Activated T-helper 1 cell treated with anti-CD3 and anti-CD28 coated beads, Interleukin-12 subunit alpha, Interleukin-12 subunit beta, Interleukin-2, Interleukin-4 antibody, amounts not matched to agents 30 ng/mL and 10 ng/mL and 1 ng/mL, durations not matched to agents 14 hours and 24 hours and 36 hours (primary cell): ENCODE measurements at regions not wholly inside any gene's neighbourhood (a gene's known extent, or its start where the extent isn't known, plus 50 kb on each side); places are given as distances from the start of the nearest gene placed in this dataset.
"Not testable (repeated sequence)": the region's sequence is repeated elsewhere in the genome, so short reads cannot be mapped to it uniquely, and the experiment has no call there.

Experiments
- DNase-seq: peaks from one replicate; pipeline ENCODE4 v3.0.0; 2021; ENCODE audit warnings: low spot score
- H3K27ac Mint-ChIP-seq: one replicate; pipeline ENCODE4 v1.8.0; 2021; ENCODE audit warnings: mild to moderate bottlenecking, mixed read lengths
- H3K27me3 Mint-ChIP-seq: one replicate; pipeline ENCODE4 v1.8.0; 2022; ENCODE audit warnings: mild to moderate bottlenecking, moderate library complexity, mixed read lengths; ENCODE audit not compliant: insufficient read depth
- H3K36me3 Mint-ChIP-seq: one replicate; pipeline ENCODE4 v1.8.0; 2021; ENCODE audit warnings: low read depth, mixed read lengths
- H3K4me1 Mint-ChIP-seq: one replicate; pipeline ENCODE4 v1.8.0; 2021; ENCODE audit warnings: low read depth, mixed read lengths
- H3K4me3 Mint-ChIP-seq: one replicate; pipeline ENCODE4 v1.8.0; 2021; ENCODE audit warnings: mild to moderate bottlenecking, moderate library complexity, mixed read lengths
- H3K9me3 Mint-ChIP-seq: one replicate; pipeline ENCODE4 v1.8.0; 2021; ENCODE audit warnings: mixed read lengths
- intact Hi-C: fragments of 100-400 bp; cut with micrococcal nuclease; formaldehyde crosslinking; loops from one replicate; pipeline ENCODE4 v1.15.1; 2024

GRCh38 chr5:91825618-91826017 is 442.5 kb upstream of the ARRDC3 start:
- DNase-seq = no peak
- Mint-ChIP-seq H3K36me3 (no peaks in the 10 kb centered on the region), H3K9me3 (no peaks in the 10 kb centered on the region), H3K27me3 (no peaks in the 10 kb centered on the region), H3K4me3 (no peak overlapping the region), H3K27ac (no peak overlapping the region), H3K4me1 (no peaks in the 10 kb centered on the region)
- intact Hi-C loops = no loop called here

- no peaks in the 10 kb centered on the region for H3K36me3 Mint-ChIP-seq
- H3K27me3 Mint-ChIP-seq = no peaks in the 10 kb centered on the region
- H3K27ac Mint-ChIP-seq = no peak overlapping the region
- intact Hi-C loops = no loop called here
- no peaks in the 10 kb centered on the region for H3K4me1 Mint-ChIP-seq
- no peaks in the 10 kb centered on the region for H3K9me3 Mint-ChIP-seq
- H3K4me3 Mint-ChIP-seq = no peak overlapping the region
- no peak for DNase-seq
Observed at GRCh38 chr5:91824406-91824805, 441.3 kb upstream of the ARRDC3 start.

- intact Hi-C loops = no loop called here
- no peaks in the 10 kb centered on the region for H3K36me3 Mint-ChIP-seq
- no peak overlapping the region for H3K27ac Mint-ChIP-seq
- H3K4me3 Mint-ChIP-seq = no peak overlapping the region
- H3K27me3 Mint-ChIP-seq = no peaks in the 10 kb centered on the region
- no peaks in the 10 kb centered on the region for H3K9me3 Mint-ChIP-seq
- H3K4me1 Mint-ChIP-seq = no peaks in the 10 kb centered on the region
- DNase-seq = no peak
Observed at GRCh38 chr5:91820874-91821273, 437.8 kb upstream of the ARRDC3 start.

GRCh38 chr5:91816681-91817080 is 433.6 kb upstream of the ARRDC3 start:
- no peak overlapping the region for H3K4me3 Mint-ChIP-seq
- no peak overlapping the region for H3K27ac Mint-ChIP-seq
- no peaks in the 10 kb centered on the region for H3K27me3 Mint-ChIP-seq
- DNase-seq = no peak
- intact Hi-C loops = no loop called here
- no peaks in the 10 kb centered on the region for H3K36me3 Mint-ChIP-seq
- H3K4me1 Mint-ChIP-seq = no peaks in the 10 kb centered on the region
- no peaks in the 10 kb centered on the region for H3K9me3 Mint-ChIP-seq

GRCh38 chr5:91797576-91797975 is 414.5 kb upstream of the ARRDC3 start:
- no peaks in the 10 kb centered on the region for H3K4me1 Mint-ChIP-seq
- intact Hi-C loops = no loop called here
- H3K27me3 Mint-ChIP-seq = no peaks in the 10 kb centered on the region
- no peak overlapping the region for H3K27ac Mint-ChIP-seq
- H3K4me3 Mint-ChIP-seq = no peak overlapping the region
- no peak for DNase-seq
- H3K9me3 Mint-ChIP-seq = peaks cover 21% of the 10 kb centered on the region
- H3K36me3 Mint-ChIP-seq = no peaks in the 10 kb centered on the region

- no peak for DNase-seq
- intact Hi-C loops = no loop called here
- Mint-ChIP-seq H3K9me3 (peaks cover 5% of the 10 kb centered on the region), H3K4me3 (no peak overlapping the region), H3K27me3 (no peaks in the 10 kb centered on the region), H3K27ac (no peak overlapping the region), H3K4me1 (no peaks in the 10 kb centered on the region), H3K36me3 (no peaks in the 10 kb centered on the region)
Observed at GRCh38 chr5:91794856-91795548, 411.9 kb upstream of the ARRDC3 start.

GRCh38 chr5:91794455-91794854 is 411.3 kb upstream of the ARRDC3 start:
- Mint-ChIP-seq H3K4me1 (no peaks in the 10 kb centered on the region), H3K36me3 (no peaks in the 10 kb centered on the region), H3K27me3 (no peaks in the 10 kb centered on the region), H3K9me3 (peaks cover under 1% of the 10 kb centered on the region), H3K4me3 (no peak overlapping the region), H3K27ac (no peak overlapping the region)
- intact Hi-C loops = no loop called here
- DNase-seq = no peak

- H3K27ac Mint-ChIP-seq = no peak overlapping the region
- no peaks in the 10 kb centered on the region for H3K27me3 Mint-ChIP-seq
- intact Hi-C loops = no loop called here
- no peaks in the 10 kb centered on the region for H3K4me1 Mint-ChIP-seq
- DNase-seq = no peak
- no peaks in the 10 kb centered on the region for H3K36me3 Mint-ChIP-seq
- H3K4me3 Mint-ChIP-seq = no peak overlapping the region
- no peaks in the 10 kb centered on the region for H3K9me3 Mint-ChIP-seq
Observed at GRCh38 chr5:91787718-91788117, 404.6 kb upstream of the ARRDC3 start.

GRCh38 chr5:91777671-91778070 is 394.6 kb upstream of the ARRDC3 start:
- no peak for DNase-seq
- H3K4me3 Mint-ChIP-seq = no peak overlapping the region
- H3K36me3 Mint-ChIP-seq = no peaks in the 10 kb centered on the region
- no peaks in the 10 kb centered on the region for H3K9me3 Mint-ChIP-seq
- no peak overlapping the region for H3K27ac Mint-ChIP-seq
- no peaks in the 10 kb centered on the region for H3K4me1 Mint-ChIP-seq
- intact Hi-C loops = no loop called here
- no peaks in the 10 kb centered on the region for H3K27me3 Mint-ChIP-seq

GRCh38 chr5:91776249-91776648 is 393.1 kb upstream of the ARRDC3 start:
- intact Hi-C loops = no loop called here

GRCh38 chr5:91770400-91770799 is 387.3 kb upstream of the ARRDC3 start:
- Mint-ChIP-seq H3K27ac (no peak overlapping the region), H3K27me3 (no peaks in the 10 kb centered on the region), H3K4me1 (no peaks in the 10 kb centered on the region), H3K36me3 (no peaks in the 10 kb centered on the region), H3K9me3 (no peaks in the 10 kb centered on the region), H3K4me3 (no peak overlapping the region)
- intact Hi-C loops = no loop called here
- DNase-seq = no peak

More at GRCh38 chr5:91776249-91776648, 393.1 kb upstream of the ARRDC3 start:
- Mint-ChIP-seq H3K36me3 (no peaks in the 10 kb centered on the region), H3K4me3 (no peak overlapping the region), H3K4me1 (no peaks in the 10 kb centered on the region), H3K27me3 (no peaks in the 10 kb centered on the region), H3K27ac (no peak overlapping the region), H3K9me3 (no peaks in the 10 kb centered on the region)
- DNase-seq = no peak

GRCh38 chr5:91757383-91757782 is 374.3 kb upstream of the ARRDC3 start:
- H3K4me3 Mint-ChIP-seq, H3K9me3 Mint-ChIP-seq, H3K36me3 Mint-ChIP-seq, H3K4me1 Mint-ChIP-seq, intact Hi-C loops, H3K27me3 Mint-ChIP-seq, H3K27ac Mint-ChIP-seq, DNase-seq: not testable (repeated sequence)

- intact Hi-C loops = no loop called here
- Mint-ChIP-seq H3K4me1 (no peaks in the 10 kb centered on the region), H3K9me3 (peaks cover 2% of the 10 kb centered on the region), H3K4me3 (no peak overlapping the region), H3K27me3 (no peaks in the 10 kb centered on the region), H3K36me3 (no peaks in the 10 kb centered on the region), H3K27ac (no peak overlapping the region)
- no peak for DNase-seq
Observed at GRCh38 chr5:91754990-91755389, 371.9 kb upstream of the ARRDC3 start.

GRCh38 chr5:91744470-91744869 is 361.4 kb upstream of the ARRDC3 start:
- H3K27me3 Mint-ChIP-seq, intact Hi-C loops, H3K4me1 Mint-ChIP-seq, H3K36me3 Mint-ChIP-seq, DNase-seq, H3K27ac Mint-ChIP-seq, H3K9me3 Mint-ChIP-seq, H3K4me3 Mint-ChIP-seq: not testable (repeated sequence)
